Ishikawa (cell line): ENCODE measurements at regions not wholly inside any gene's neighbourhood (a gene's known extent, or its start where the extent isn't known, plus 50 kb on each side); places are given as distances from the start of the nearest gene placed in this dataset.
A peak's percentile ranks its signal among the peaks of the same experiment; 100 is the strongest.

Experiments
- CEBPB ChIP-seq: IDR thresholded peaks from 2 replicates; pipeline ENCODE4 v1.6.1; 2012
- EGR1 ChIP-seq: IDR thresholded peaks from 2 replicates; pipeline ENCODE4 v1.6.1; 2012
- EP300 ChIP-seq: IDR thresholded peaks from 2 replicates; pipeline ENCODE4 v1.6.1; 2012; ENCODE audit warnings: borderline replicate concordance
- FOXM1 ChIP-seq: IDR thresholded peaks from 2 replicates; pipeline ENCODE4 v1.6.1; 2012; ENCODE audit warnings: low read depth, borderline replicate concordance
- MAX ChIP-seq: IDR thresholded peaks from 2 replicates; pipeline ENCODE4 v1.6.1; 2012
- RAD21 ChIP-seq: IDR thresholded peaks from 2 replicates; pipeline ENCODE4 v1.6.1; 2012; ENCODE audit warnings: low read depth
- REST ChIP-seq: IDR thresholded peaks from 2 replicates; pipeline ENCODE4 v1.6.1; 2012; ENCODE audit warnings: low read depth, mild to moderate bottlenecking
- TAF1 ChIP-seq: IDR thresholded peaks from 2 replicates; pipeline ENCODE4 v1.6.1; 2012; ENCODE audit warnings: low read depth, mild to moderate bottlenecking
- TCF12 ChIP-seq: IDR thresholded peaks from 2 replicates; pipeline ENCODE4 v1.6.1; 2012; ENCODE audit warnings: low read depth
- TEAD4 ChIP-seq: IDR thresholded peaks from 2 replicates; pipeline ENCODE4 v1.6.1; 2012
- USF1 ChIP-seq: IDR thresholded peaks from 2 replicates; pipeline ENCODE4 v1.6.1; 2012
- YY1 ChIP-seq: IDR thresholded peaks from 2 replicates; pipeline ENCODE4 v1.6.1; 2012; ENCODE audit warnings: low read depth
- ZBTB7A ChIP-seq: IDR thresholded peaks from 2 replicates; pipeline ENCODE4 v1.6.1; 2012; ENCODE audit warnings: low read depth

- TF ChIP-seq EP300 = no peak
- no peak for TF ChIP-seq FOXM1
- no peak for TF ChIP-seq EGR1
- TF ChIP-seq TAF1 = no peak
- no peak for TF ChIP-seq YY1
- no peak for TF ChIP-seq TCF12
- TF ChIP-seq MAX = no peak
- no peak for TF ChIP-seq CEBPB
- no peak for TF ChIP-seq USF1
- TF ChIP-seq REST = no peak
- no peak for TF ChIP-seq TEAD4
- TF ChIP-seq ZBTB7A = no peak
- peak; percentile 72 for TF ChIP-seq RAD21
Measured at GRCh38 chr18:41391616-41392595, 563.1 kb upstream of the PIK3C3 start.
